ENCODE measurements at regions not wholly inside any gene's neighbourhood (a gene's known extent, or its start where the extent isn't known, plus 50 kb on each side); places are given as distances from the start of the nearest gene placed in this dataset.

- no peak for DNase-seq
Observed at GRCh38 chr2:123163398-123163797, 861.7 kb upstream of the CNTNAP5 start.

GRCh38 chr2:123164216-123164615 lies 860.9 kb upstream of the CNTNAP5 start:
- no peak for DNase-seq

GRCh38 chr2:123165616-123166015 lies 859.5 kb upstream of the CNTNAP5 start:
- no peak for DNase-seq

- no peak for DNase-seq
Observed at GRCh38 chr2:123179526-123179925, 845.6 kb upstream of the CNTNAP5 start.

GRCh38 chr2:123195957-123196356 lies 829.1 kb upstream of the CNTNAP5 start:
- DNase-seq, result no peak

- DNase-seq, result no peak
Observed at GRCh38 chr2:123200035-123200434, 825.1 kb upstream of the CNTNAP5 start.

GRCh38 chr2:123207245-123207644 lies 817.8 kb upstream of the CNTNAP5 start:
- DNase-seq, result no peak

- no peak for DNase-seq
Observed at GRCh38 chr2:123209202-123209601, 815.9 kb upstream of the CNTNAP5 start.

- DNase-seq, result no peak
Observed at GRCh38 chr2:123211181-123211580, 813.9 kb upstream of the CNTNAP5 start.

- no peak for DNase-seq
Observed at GRCh38 chr2:123245156-123245555, 779.9 kb upstream of the CNTNAP5 start.

GRCh38 chr2:123258877-123259539 lies 766.1 kb upstream of the CNTNAP5 start:
- DNase-seq, result no peak

- no peak for DNase-seq
Observed at GRCh38 chr2:123262856-123263255, 762.2 kb upstream of the CNTNAP5 start.

- no peak for DNase-seq
Observed at GRCh38 chr2:123283431-123283830, 741.7 kb upstream of the CNTNAP5 start.

- no peak for DNase-seq
Observed at GRCh38 chr2:123303731-123304130, 721.4 kb upstream of the CNTNAP5 start.

Measured in T-helper 1 cell (primary cell).